Neural cell (in vitro differentiated cells): ENCODE measurements at regions not wholly inside any gene's neighbourhood (a gene's known extent, or its start where the extent isn't known, plus 50 kb on each side); places are given as distances from the start of the nearest gene placed in this dataset.

ENCODE experiments used
- CTCF ChIP-seq: fragments of 450-650 bp; IDR thresholded peaks from 2 replicates; pipeline ENCODE4 v1.5.1; 2014; ENCODE audit warnings: antibody characterized with exemption, mild to moderate bottlenecking, moderate library complexity; ENCODE audit not compliant: poor library complexity, severe bottlenecking
- EZH2 ChIP-seq: fragments of 200-600, 300-800 bp; shearing (Covaris generic), sonication (generic); IDR thresholded peaks from 2 replicates; pipeline ENCODE4 v1.6.1; 2014; ENCODE audit warnings: antibody characterized with exemption, low read length, borderline replicate concordance, mild to moderate bottlenecking; ENCODE audit not compliant: insufficient read depth, poor library complexity, severe bottlenecking
- MXI1 ChIP-seq: fragments of 450-650 bp; conservative IDR thresholded peaks from 2 replicates; pipeline ENCODE4 v1.6.1; 2014; ENCODE audit warnings: antibody characterized with exemption, mild to moderate bottlenecking; ENCODE audit not compliant: poor library complexity, severe bottlenecking
- POLR2AphosphoS5 ChIP-seq: IDR thresholded peaks from 2 replicates; pipeline ENCODE4 v1.6.1; 2012
- RAD21 ChIP-seq: fragments of 450-650 bp; conservative IDR thresholded peaks from 2 replicates; pipeline ENCODE4 v1.6.1; 2014; ENCODE audit warnings: antibody characterized with exemption, mild to moderate bottlenecking, moderate library complexity
- REST ChIP-seq: IDR thresholded peaks from 2 replicates; pipeline ENCODE4 v1.6.1; 2012; ENCODE audit warnings: borderline replicate concordance

- TF ChIP-seq REST = peak; percentile 78
- TF ChIP-seq MXI1 = no peak
- TF ChIP-seq RAD21 = no peak
- peak; percentile 85 for TF ChIP-seq POLR2AphosphoS5
- TF ChIP-seq EZH2 = no peak
- TF ChIP-seq CTCF = no peak
Measured at GRCh38 chr17:17398188-17398942, 78.4 kb upstream of the MED9 start.
